ENCODE measurements at regions not wholly inside any gene's neighbourhood (a gene's known extent, or its start where the extent isn't known, plus 50 kb on each side); places are given as distances from the start of the nearest gene placed in this dataset.

GRCh38 chr5:3202570-3202969, 393.1 kb upstream of the IRX1 start:
- no peak overlapping the region for H3K4me3 ChIP-seq (replicated peaks in 1 of 2; ENCODE audit: low read depth in 2 of 2, low read length in 2 of 2)
- no peak for TF ChIP-seq CTCF (IDR thresholded peaks at IDR 0.05; ENCODE audit: low read depth, low read length)
- DNase-seq (ENCODE audit: low read depth in 2 of 2), result no peak

DNA sequence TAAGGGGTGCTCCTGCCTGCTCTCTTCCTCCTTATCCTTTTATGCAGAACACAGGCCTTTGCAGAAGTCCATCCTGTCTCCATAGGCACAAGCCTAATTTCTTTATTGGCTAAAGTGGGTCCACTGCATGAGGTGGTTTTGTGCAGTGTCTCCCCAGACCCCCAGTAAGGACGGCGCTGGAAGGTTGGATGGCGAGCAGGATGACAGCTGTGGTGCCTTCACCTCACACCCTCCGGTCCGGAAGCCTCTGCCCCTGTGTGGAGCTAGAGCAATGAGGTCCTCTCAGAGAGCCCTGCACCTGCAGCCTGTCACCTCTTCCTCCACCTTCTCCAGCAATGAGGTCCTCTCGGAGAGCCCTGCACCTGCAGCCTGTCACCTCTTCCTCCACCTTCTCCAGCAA, 393.7 kb upstream of the IRX1 start:
- no peak for DNase-seq (ENCODE audit: low read depth in 2 of 2)
- no peak overlapping the region for H3K4me3 ChIP-seq (replicated peaks in 1 of 2; ENCODE audit: low read depth in 2 of 2, low read length in 2 of 2)
- TF ChIP-seq CTCF (IDR thresholded peaks at IDR 0.05; ENCODE audit: low read depth, low read length), result no peak

DNA sequence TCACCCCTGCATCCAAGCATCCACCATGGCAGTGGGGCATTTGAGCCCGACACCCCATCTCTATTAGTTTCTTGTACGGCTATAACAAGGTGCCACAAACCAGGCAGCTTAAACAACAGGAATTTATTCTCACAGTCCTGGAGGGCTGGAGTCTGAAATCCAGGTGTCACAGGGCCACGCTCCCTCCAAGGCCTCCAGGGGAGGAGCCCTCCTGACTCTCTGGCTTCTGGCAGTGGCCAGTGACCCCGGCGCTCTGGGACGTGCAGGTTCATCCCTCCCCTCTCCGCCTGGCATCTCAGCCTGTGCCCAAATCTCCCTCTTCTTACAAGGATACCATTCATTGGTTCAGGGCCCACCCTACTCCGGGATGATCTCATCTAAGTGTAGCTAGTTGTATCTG, 394.5 kb upstream of the IRX1 start:
- TF ChIP-seq CTCF (IDR thresholded peaks at IDR 0.05; ENCODE audit: low read depth, low read length), result no peak
- H3K4me3 ChIP-seq (replicated peaks in 1 of 2; ENCODE audit: low read depth in 2 of 2, low read length in 2 of 2), result no peak overlapping the region
- DNase-seq (ENCODE audit: low read depth in 2 of 2), result no peak

- TF ChIP-seq CTCF (IDR thresholded peaks at IDR 0.05; ENCODE audit: low read depth, low read length), result no peak
- DNase-seq (ENCODE audit: low read depth in 2 of 2), result no peak
- no peak overlapping the region for H3K4me3 ChIP-seq (replicated peaks in 1 of 2; ENCODE audit: low read depth in 2 of 2, low read length in 2 of 2)
These were observed 395.5 kb upstream of the IRX1 start for GRCh38 chr5:3199962-3200755.

GRCh38 chr5:3198074-3198449, 397.6 kb upstream of the IRX1 start:
- DNase-seq (ENCODE audit: low read depth in 2 of 2), result no peak
- H3K4me3 ChIP-seq (replicated peaks in 1 of 2; ENCODE audit: low read depth in 2 of 2, low read length in 2 of 2), result no peak overlapping the region
- TF ChIP-seq CTCF (IDR thresholded peaks at IDR 0.05; ENCODE audit: low read depth, low read length), result no peak

DNA sequence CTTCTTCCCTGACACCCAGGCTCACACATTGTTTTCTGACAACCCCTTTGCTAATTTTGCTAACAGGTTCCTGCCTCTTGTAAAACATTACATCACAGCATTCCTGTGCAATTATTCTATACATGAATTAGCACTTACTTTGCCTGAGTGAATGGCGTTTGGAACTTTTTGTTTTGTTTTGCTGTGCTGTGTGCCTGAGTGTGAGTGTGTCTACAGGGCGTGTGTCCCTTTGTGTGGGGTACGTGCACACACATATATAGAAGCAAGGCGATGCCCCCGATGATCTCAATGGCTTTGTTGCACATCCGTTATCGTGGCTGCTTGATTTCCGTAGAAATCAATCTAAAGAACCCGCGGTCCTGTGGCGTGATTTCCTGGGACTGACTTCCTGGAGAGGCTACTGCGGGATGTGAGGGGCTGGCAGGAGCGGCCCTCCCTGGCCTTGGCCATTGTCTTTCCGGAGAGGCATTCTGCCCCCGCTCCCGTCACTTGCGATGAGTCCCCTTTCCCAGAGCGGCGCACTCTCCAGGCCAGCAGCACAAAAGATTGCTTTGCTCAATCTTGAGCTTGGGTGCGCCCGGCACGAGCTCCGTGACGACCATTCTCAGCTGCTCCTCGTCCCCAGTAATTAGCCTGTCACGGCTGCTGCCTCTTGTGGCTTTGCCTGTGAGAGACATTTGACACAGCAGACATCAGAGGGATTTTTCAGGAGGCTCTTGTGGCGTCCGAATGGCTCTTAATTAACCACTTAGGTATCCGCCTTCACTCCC, 398.1 kb upstream of the IRX1 start:
- TF ChIP-seq CTCF (IDR thresholded peaks at IDR 0.05; ENCODE audit: low read depth, low read length), result no peak
- no peak for DNase-seq (ENCODE audit: low read depth in 2 of 2)
- no peak overlapping the region for H3K4me3 ChIP-seq (replicated peaks in 1 of 2; ENCODE audit: low read depth in 2 of 2, low read length in 2 of 2)

All from cardiac fibroblast (primary cell).